ENCODE measurements at regions not wholly inside any gene's neighbourhood (a gene's known extent, or its start where the extent isn't known, plus 50 kb on each side); places are given as distances from the start of the nearest gene placed in this dataset.

GRCh38 chr14:104361921-104362681 lies 217.5 kb upstream of the C14orf180 start:
- Histone ChIP-seq H3K79me2 (replicated peaks; ENCODE audit: insufficient read depth, low read length) (no peaks in the 10 kb centered on the region), H3K9me2 (ENCODE audit: insufficient read depth, low read length) (no peaks in the 10 kb centered on the region), H3K27ac (ENCODE audit: low read length) (no peak overlapping the region), H3F3A (ENCODE audit: insufficient read depth, low read length, poor library complexity, severe bottlenecking) (no peaks in the 10 kb centered on the region), H3K4me2 (ENCODE audit: low read length) (no peak overlapping the region), H3K4me3 (ENCODE audit: low read length) (no peak overlapping the region), H2AFZ (ENCODE audit: low read depth, low read length) (no peak overlapping the region), H4K20me1 (ENCODE audit: insufficient read depth) (no peaks in the 10 kb centered on the region), H3K9ac (ENCODE audit: low read length) (no peak overlapping the region), H3K27me3 (ENCODE audit: insufficient read depth, low read depth, low read length) (no peaks in the 10 kb centered on the region), H3K36me3 (ENCODE audit: insufficient read depth, low read length) (no peaks in the 10 kb centered on the region), H3K9me3 (ENCODE audit: low read length) (peaks cover 4% of the 10 kb centered on the region)
- TF ChIP-seq EP300 (conservative IDR thresholded peaks at IDR 0.05; ENCODE audit: poor library complexity, severe bottlenecking) (no peak), TAF1 (IDR thresholded peaks at IDR 0.05; ENCODE audit: low read depth) (no peak), RAD21 (conservative IDR thresholded peaks at IDR 0.05) (no peak), SMC3 (conservative IDR thresholded peaks at IDR 0.05; ENCODE audit: poor library complexity) (no peak), EZH2 (IDR thresholded peaks at IDR 0.05; ENCODE audit: borderline replicate concordance, insufficient read depth, low read length, poor library complexity, severe bottlenecking) (no peak), POLR2AphosphoS5 (IDR thresholded peaks at IDR 0.05) (no peak), MXI1 (conservative IDR thresholded peaks at IDR 0.05; ENCODE audit: poor library complexity, severe bottlenecking) (no peak)
- TF ChIP-seq, protein P1, sequence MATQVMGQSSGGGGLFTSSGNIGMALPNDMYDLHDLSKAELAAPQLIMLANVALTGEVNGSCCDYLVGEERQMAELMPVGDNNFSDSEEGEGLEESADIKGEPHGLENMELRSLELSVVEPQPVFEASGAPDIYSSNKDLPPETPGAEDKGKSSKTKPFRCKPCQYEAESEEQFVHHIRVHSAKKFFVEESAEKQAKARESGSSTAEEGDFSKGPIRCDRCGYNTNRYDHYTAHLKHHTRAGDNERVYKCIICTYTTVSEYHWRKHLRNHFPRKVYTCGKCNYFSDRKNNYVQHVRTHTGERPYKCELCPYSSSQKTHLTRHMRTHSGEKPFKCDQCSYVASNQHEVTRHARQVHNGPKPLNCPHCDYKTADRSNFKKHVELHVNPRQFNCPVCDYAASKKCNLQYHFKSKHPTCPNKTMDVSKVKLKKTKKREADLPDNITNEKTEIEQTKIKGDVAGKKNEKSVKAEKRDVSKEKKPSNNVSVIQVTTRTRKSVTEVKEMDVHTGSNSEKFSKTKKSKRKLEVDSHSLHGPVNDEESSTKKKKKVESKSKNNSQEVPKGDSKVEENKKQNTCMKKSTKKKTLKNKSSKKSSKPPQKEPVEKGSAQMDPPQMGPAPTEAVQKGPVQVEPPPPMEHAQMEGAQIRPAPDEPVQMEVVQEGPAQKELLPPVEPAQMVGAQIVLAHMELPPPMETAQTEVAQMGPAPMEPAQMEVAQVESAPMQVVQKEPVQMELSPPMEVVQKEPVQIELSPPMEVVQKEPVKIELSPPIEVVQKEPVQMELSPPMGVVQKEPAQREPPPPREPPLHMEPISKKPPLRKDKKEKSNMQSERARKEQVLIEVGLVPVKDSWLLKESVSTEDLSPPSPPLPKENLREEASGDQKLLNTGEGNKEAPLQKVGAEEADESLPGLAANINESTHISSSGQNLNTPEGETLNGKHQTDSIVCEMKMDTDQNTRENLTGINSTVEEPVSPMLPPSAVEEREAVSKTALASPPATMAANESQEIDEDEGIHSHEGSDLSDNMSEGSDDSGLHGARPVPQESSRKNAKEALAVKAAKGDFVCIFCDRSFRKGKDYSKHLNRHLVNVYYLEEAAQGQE (IDR thresholded peaks at IDR 0.05; ENCODE audit: borderline replicate concordance): no peak
- TF ChIP-seq, protein P2, sequence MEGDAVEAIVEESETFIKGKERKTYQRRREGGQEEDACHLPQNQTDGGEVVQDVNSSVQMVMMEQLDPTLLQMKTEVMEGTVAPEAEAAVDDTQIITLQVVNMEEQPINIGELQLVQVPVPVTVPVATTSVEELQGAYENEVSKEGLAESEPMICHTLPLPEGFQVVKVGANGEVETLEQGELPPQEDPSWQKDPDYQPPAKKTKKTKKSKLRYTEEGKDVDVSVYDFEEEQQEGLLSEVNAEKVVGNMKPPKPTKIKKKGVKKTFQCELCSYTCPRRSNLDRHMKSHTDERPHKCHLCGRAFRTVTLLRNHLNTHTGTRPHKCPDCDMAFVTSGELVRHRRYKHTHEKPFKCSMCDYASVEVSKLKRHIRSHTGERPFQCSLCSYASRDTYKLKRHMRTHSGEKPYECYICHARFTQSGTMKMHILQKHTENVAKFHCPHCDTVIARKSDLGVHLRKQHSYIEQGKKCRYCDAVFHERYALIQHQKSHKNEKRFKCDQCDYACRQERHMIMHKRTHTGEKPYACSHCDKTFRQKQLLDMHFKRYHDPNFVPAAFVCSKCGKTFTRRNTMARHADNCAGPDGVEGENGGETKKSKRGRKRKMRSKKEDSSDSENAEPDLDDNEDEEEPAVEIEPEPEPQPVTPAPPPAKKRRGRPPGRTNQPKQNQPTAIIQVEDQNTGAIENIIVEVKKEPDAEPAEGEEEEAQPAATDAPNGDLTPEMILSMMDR (IDR thresholded peaks at IDR 0.05; ENCODE audit: poor library complexity, severe bottlenecking): no peak

DNA sequence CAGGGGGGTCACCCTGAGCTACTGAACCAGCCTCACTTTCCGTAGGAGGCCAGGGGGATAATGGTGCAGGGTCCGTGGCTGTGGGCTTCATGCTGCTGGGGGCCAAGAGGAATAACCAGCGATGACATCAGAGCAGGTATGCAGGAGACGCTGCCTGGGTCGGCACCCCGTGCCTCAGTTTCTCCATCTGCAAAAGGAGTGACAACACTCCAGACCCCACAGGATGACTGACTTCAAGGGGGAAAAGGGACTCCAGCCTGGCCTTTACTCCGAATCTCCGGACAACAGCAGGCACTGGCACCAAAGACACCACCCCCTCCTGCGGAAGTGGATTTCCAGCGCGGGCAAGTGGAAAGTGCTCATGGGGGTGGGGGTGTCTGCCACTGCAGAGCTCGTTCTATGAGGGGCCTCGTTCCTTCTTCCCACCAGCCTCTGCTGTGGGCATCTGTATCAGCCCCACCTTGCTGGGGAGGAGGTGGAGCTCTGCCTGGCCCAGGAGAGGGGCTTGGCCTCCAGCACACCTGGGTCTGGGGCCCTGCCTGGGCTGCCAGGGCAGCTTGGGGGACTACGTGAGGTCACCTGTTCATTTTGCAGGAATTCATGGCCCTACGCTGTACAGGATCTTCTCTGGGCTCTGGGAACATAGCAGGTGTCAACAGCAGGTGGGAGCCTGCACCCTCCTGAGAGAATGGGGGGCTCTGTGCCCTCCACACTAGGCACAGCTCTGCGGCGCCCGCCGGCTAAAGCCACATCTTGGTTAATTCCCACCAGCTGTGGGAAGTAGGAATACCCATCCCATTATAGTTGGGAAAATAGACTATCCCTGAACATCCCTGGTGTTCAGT lies 216.6 kb upstream of the C14orf180 start:
- no peak overlapping the region for H3K4me3 ChIP-seq (ENCODE audit: low read length)
- H3K36me3 ChIP-seq (ENCODE audit: insufficient read depth, low read length): no peaks in the 10 kb centered on the region
- TF ChIP-seq, protein P1 (IDR thresholded peaks at IDR 0.05; ENCODE audit: borderline replicate concordance): no peak
- TF ChIP-seq RAD21 (conservative IDR thresholded peaks at IDR 0.05) (no peak), SMC3 (conservative IDR thresholded peaks at IDR 0.05; ENCODE audit: poor library complexity) (no peak), POLR2AphosphoS5 (IDR thresholded peaks at IDR 0.05) (no peak), MXI1 (conservative IDR thresholded peaks at IDR 0.05; ENCODE audit: poor library complexity, severe bottlenecking) (no peak), EP300 (conservative IDR thresholded peaks at IDR 0.05; ENCODE audit: poor library complexity, severe bottlenecking) (no peak), TAF1 (IDR thresholded peaks at IDR 0.05; ENCODE audit: low read depth) (no peak), EZH2 (IDR thresholded peaks at IDR 0.05; ENCODE audit: borderline replicate concordance, insufficient read depth, low read length, poor library complexity, severe bottlenecking) (no peak)
- TF ChIP-seq, protein P2 (IDR thresholded peaks at IDR 0.05; ENCODE audit: poor library complexity, severe bottlenecking): no peak
- H3K9ac ChIP-seq (ENCODE audit: low read length): no peak overlapping the region
- H3K9me2 ChIP-seq (ENCODE audit: insufficient read depth, low read length): no peaks in the 10 kb centered on the region
- H3K4me2 ChIP-seq (ENCODE audit: low read length): no peak overlapping the region
- no peaks in the 10 kb centered on the region for H3K27me3 ChIP-seq (ENCODE audit: insufficient read depth, low read depth, low read length)
- no peaks in the 10 kb centered on the region for H4K20me1 ChIP-seq (ENCODE audit: insufficient read depth)
- H3K79me2 ChIP-seq (replicated peaks; ENCODE audit: insufficient read depth, low read length): no peaks in the 10 kb centered on the region
- H3K9me3 ChIP-seq (ENCODE audit: low read length): peaks cover 4% of the 10 kb centered on the region
- H3F3A ChIP-seq (ENCODE audit: insufficient read depth, low read length, poor library complexity, severe bottlenecking): no peaks in the 10 kb centered on the region
- no peak overlapping the region for H3K27ac ChIP-seq (ENCODE audit: low read length)
- no peak overlapping the region for H2AFZ ChIP-seq (ENCODE audit: low read depth, low read length)
